Glutamatergic neuron (in vitro differentiated cells): ENCODE measurements at regions not wholly inside any gene's neighbourhood (a gene's known extent, or its start where the extent isn't known, plus 50 kb on each side); places are given as distances from the start of the nearest gene placed in this dataset.

Source experiments
- DNase-seq: peaks from one replicate; pipeline ENCODE4 v3.0.0; 2022
- H3K27ac Mint-ChIP-seq: one replicate; pipeline ENCODE4 v1.8.0; 2020; ENCODE audit warnings: mild to moderate bottlenecking, mixed read lengths, inconsistent platforms; ENCODE audit not compliant: unreplicated experiment
- H3K27me3 Mint-ChIP-seq: one replicate; pipeline ENCODE4 v1.8.0; 2020; ENCODE audit warnings: mild to moderate bottlenecking, moderate library complexity, mixed read lengths, inconsistent platforms; ENCODE audit not compliant: unreplicated experiment
- H3K36me3 Mint-ChIP-seq: one replicate; pipeline ENCODE4 v1.8.0; 2020; ENCODE audit warnings: mild to moderate bottlenecking, mixed read lengths, inconsistent platforms; ENCODE audit not compliant: unreplicated experiment
- H3K4me1 Mint-ChIP-seq: one replicate; pipeline ENCODE4 v1.8.0; 2020; ENCODE audit warnings: mild to moderate bottlenecking, low read depth, mixed read lengths, inconsistent platforms; ENCODE audit not compliant: unreplicated experiment
- H3K4me3 Mint-ChIP-seq: one replicate; pipeline ENCODE4 v1.8.0; 2020; ENCODE audit warnings: mild to moderate bottlenecking, mixed read lengths, inconsistent platforms; ENCODE audit not compliant: unreplicated experiment
- H3K9me3 Mint-ChIP-seq: one replicate; pipeline ENCODE4 v1.8.0; 2020; ENCODE audit warnings: mild to moderate bottlenecking, moderate library complexity, mixed read lengths, inconsistent platforms; ENCODE audit not compliant: unreplicated experiment
- CTCF ChIP-seq: fragments of 200-600 bp; sonication (generic); IDR thresholded peaks from one replicate; pipeline ENCODE4 v1.5.0; 2021; ENCODE audit not compliant: partially characterized antibody, unreplicated experiment

- Mint-ChIP-seq H3K4me1 (peaks cover 16% of the 10 kb centered on the region), H3K27ac (no peak overlapping the region), H3K9me3 (no peaks in the 10 kb centered on the region), H3K4me3 (no peak overlapping the region), H3K36me3 (no peaks in the 10 kb centered on the region), H3K27me3 (peaks cover 2% of the 10 kb centered on the region)
- DNase-seq = no peak
- no peak for TF ChIP-seq CTCF
Measured at GRCh38 chr10:43884501-43885105, 235.9 kb upstream of the ZNF32 start.

- Mint-ChIP-seq H3K36me3 (peaks cover 6% of the 10 kb centered on the region), H3K9me3 (no peaks in the 10 kb centered on the region), H3K4me3 (no peak overlapping the region), H3K27me3 (peaks cover 2% of the 10 kb centered on the region), H3K27ac (no peak overlapping the region), H3K4me1 (peaks cover 16% of the 10 kb centered on the region)
- TF ChIP-seq CTCF = no peak
- DNase-seq = no peak
Measured at GRCh38 chr10:43882711-43883110, 234.0 kb upstream of the ZNF32 start.

- Mint-ChIP-seq H3K4me3 (no peak overlapping the region), H3K4me1 (peaks cover 16% of the 10 kb centered on the region), H3K27ac (no peak overlapping the region), H3K9me3 (no peaks in the 10 kb centered on the region), H3K27me3 (no peaks in the 10 kb centered on the region), H3K36me3 (peaks cover 6% of the 10 kb centered on the region)
- no peak for DNase-seq
- no peak for TF ChIP-seq CTCF
Measured at GRCh38 chr10:43881657-43882056, 233.0 kb upstream of the ZNF32 start.

- Mint-ChIP-seq H3K9me3 (no peaks in the 10 kb centered on the region), H3K4me3 (no peak overlapping the region), H3K27ac (no peak overlapping the region), H3K36me3 (peaks cover 6% of the 10 kb centered on the region), H3K27me3 (no peaks in the 10 kb centered on the region), H3K4me1 (peaks cover 16% of the 10 kb centered on the region)
- no peak for DNase-seq
- TF ChIP-seq CTCF = no peak
Measured at GRCh38 chr10:43880160-43880559, 231.5 kb upstream of the ZNF32 start.

GRCh38 chr10:43879742-43880141 lies 231.1 kb upstream of the ZNF32 start:
- Mint-ChIP-seq H3K27ac (no peak overlapping the region), H3K4me1 (peaks cover 16% of the 10 kb centered on the region), H3K4me3 (no peak overlapping the region), H3K36me3 (peaks cover 6% of the 10 kb centered on the region), H3K27me3 (no peaks in the 10 kb centered on the region), H3K9me3 (no peaks in the 10 kb centered on the region)
- no peak for DNase-seq
- TF ChIP-seq CTCF = no peak
